Activated CD8-positive, alpha-beta memory T cell treated with anti-CD3 and anti-CD28 coated beads for 36 hours (primary cell): ENCODE measurements at regions not wholly inside any gene's neighbourhood (a gene's known extent, or its start where the extent isn't known, plus 50 kb on each side); places are given as distances from the start of the nearest gene placed in this dataset.

Experiments used
- CTCF ChIA-PET: fragments of 350-600 bp; sonication (Branson Sonifier 250); formaldehyde crosslinking; loops from one replicate; lab custom pipeline; 2021; ENCODE audit warnings: antibody characterized with exemption; lab: Charles Lee
- POLR2A ChIA-PET: fragments of 350-600 bp; sonication (Branson Sonifier 250); formaldehyde crosslinking; loops from one replicate; lab custom pipeline; 2021; ENCODE audit warnings: antibody characterized with exemption; lab: Charles Lee

DNA sequence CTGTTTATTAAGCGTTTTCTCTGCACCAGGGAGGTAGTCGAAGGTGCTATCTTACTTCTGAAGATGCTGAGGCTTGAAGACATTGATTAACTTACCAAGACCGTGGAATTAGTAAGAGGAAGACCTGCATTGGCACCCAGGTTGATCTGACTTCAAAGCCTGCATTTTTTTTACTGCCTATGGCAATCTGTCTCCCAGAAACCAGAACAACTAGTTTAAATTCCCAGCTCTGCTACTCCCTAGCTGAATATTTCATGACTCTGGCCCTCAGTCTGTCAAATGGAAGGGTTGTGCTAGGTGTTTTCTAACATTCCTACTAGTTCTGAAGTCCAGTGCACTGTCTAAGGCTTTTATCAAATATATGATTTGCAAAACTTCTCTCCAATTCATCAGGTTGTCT, 52.0 kb upstream of the GRAMD1B start:
- ChIA-PET POLR2A (no interaction called here), CTCF (no interaction called here)

DNA sequence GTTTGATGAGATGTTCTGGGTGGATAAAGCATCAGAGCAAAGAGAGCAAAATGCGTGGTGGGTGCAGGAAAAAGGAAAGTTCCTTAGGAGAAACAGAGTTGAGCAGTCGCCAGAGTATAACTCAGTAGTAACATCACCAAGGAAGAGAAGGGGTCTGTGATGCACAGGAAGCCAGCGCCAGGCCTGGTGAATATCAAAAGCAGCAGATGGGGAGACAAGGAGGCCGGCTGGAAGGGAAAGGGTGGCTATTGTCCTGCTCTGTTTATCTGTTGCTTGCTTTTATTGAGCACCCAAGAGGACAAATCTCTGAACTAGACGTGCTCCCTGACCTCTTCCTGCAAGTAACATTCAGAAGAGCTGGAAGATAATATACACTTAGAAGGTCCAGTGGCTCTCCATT, 52.7 kb upstream of the GRAMD1B start:
- ChIA-PET CTCF (no interaction called here), POLR2A (no interaction called here)

DNA sequence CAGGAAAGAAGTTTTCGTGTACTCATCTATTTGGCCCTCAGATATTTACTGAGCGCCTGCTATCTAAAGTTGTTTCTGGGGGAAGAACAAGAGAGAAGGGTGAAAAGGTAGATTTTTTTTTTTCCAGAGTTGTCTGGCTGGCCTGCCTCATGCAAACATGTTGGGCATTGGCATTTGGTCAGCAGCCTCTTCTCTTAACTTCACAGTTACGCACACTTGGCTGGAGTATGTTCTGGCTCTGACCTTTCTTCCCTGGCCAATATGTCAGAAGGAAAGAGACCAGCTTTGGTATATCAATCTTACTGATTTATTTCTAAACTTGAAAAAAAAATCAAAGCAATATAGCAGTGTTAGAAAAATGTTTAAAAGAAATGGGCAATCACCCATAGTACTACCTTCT, 54.2 kb upstream of the GRAMD1B start:
- POLR2A ChIA-PET = no interaction called here
- CTCF ChIA-PET = no interaction called here

DNA sequence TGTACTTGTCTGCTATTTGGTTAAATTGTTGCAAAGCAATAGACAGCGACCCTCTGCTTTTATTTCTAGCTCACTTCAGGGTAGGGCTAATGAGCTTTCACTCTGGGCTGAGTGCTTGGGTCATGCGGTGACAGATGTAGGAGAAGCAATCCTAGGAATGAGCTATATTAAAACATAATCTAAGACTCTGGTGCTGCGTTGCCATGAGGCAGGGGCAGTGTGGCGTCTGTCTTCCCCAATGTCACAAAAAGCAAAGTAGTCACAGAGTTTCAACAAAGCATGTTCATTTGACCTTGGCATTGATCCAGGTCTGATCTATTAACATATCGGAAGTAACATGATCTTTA, 55.5 kb upstream of the GRAMD1B start:
- ChIA-PET CTCF (interaction anchor here (1.8 kb wide), 1 partner anchor 13 kb away, joined by 5 read pairs; no protein-coding TSS in a partner anchor), POLR2A (no interaction called here)

DNA sequence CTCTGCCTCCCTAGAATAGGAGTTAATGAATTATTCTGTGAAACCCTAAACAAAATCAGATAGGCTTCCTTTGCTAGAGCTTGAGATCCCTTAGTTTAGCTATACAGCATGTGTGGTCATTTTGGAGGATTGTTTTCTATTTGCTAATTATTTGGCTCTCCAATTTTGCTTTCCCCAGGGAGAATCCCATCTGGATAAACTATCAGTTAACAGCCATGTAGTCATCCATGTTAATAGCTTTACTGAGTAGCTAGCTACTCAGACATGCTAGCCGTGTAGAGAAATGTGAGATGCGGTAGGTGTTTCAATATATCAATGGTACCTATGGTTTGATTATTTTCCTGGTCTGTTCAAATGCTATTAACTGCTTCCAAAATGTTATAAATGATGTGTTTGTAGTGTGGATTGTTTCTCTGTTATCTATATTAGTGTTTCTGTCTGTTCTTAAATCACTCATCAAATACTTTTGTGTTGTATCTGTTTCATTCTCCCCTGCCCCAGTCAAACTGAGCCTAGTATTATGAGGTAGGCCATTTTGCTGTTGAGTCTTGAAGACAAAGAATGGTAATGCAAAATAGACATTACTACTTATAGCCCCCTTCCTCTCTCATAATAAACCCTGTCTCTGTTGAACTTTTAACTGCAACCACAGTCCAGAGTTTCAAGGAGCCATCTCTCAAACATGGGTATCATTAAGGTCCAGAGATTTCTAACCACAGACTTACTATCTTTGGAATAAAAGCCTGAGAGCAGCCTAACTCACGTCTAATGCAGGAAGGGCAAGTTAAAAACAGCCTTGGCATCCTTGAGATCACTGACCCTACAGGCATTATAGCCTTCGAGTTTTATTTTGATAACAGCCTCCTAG, 56.1 kb upstream of the GRAMD1B start:
- ChIA-PET POLR2A (no interaction called here), CTCF (interaction anchor here (1.8 kb wide), 1 partner anchor 12 kb away, joined by 5 read pairs; no protein-coding TSS in a partner anchor)

DNA sequence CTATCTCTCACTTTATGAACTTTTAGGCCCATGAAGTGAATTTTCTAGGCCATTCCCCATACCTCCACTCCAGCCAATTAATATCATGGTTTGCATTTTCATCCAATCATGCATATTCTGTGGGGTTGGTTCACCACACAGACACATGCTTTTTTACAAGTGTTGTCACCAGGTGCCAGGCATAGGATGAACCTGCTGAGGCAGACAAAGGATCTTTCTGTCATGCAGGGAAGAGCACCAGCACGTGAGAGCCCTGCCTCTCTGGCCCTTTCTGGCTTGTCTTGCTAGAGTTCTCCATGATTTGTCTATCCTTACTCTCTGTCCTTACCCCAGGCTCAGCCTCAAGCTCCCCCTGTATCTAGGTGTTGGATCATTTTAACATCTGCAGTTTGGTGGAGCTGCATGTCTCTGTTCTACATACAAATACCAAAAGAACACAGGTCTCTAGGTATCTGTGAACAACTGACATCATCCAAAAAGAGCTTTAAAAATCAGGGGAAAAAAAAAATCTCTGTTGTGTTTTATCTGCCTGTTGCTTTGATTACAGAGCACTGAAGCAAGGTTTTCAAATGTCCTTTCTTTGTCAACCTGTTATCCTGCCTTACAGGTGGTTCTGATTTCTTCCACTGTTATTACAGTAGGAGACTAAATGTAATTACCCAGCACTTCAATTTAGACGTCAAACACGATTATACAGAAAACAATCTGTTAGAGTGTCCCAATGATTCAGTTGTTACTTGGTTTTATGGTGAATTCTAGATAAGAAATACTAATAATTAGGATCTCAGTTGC, 58.4 kb upstream of the GRAMD1B start:
- POLR2A ChIA-PET = no interaction called here

DNA sequence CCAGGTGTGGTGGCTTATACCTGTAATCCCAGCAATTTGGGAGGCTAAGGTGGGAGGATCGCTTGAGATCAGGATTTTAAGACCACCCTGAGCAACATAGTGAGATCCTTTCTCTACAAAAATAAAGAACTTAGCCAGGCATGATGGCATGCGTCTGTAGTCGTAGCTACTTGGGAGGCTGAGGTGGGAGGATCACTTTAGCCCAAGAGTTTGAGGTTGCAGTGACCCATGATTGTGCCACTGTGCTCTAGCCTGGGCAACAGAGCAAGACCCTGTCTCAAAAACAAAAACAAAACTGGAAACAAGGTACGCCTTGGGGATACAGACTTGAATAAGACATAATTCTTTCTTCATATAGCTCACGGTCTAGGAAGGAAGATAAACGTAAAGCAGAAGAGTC, 63.1 kb upstream of the GRAMD1B start:
- POLR2A ChIA-PET = no interaction called here
- CTCF ChIA-PET = no interaction called here

More for the DNA sequence above, 58.4 kb upstream of the GRAMD1B start:
- CTCF ChIA-PET = interaction anchor here (0.8 kb wide), 1 partner anchor 110 kb away, joined by 3 read pairs; no protein-coding TSS in a partner anchor

DNA sequence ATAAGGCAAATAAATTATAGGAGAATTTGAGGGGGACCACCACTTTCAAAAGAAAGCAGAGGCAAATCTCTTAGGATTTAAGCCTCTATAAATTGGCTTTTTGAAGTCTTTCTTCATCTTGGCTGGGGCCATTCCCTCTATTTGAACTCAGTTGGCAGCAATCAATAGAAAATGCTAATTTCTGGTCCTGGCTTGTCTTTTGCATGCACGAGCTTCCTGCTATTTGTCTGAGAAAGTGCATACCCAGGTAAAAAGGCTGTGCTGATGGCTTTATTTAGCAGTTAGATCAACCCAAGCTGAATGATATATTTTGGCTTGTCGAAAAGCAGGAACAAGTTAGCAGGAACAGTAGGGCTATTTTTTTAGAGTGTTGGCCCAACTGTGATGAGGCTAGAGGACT, 64.1 kb upstream of the GRAMD1B start:
- CTCF ChIA-PET = no interaction called here
- POLR2A ChIA-PET = no interaction called here

DNA sequence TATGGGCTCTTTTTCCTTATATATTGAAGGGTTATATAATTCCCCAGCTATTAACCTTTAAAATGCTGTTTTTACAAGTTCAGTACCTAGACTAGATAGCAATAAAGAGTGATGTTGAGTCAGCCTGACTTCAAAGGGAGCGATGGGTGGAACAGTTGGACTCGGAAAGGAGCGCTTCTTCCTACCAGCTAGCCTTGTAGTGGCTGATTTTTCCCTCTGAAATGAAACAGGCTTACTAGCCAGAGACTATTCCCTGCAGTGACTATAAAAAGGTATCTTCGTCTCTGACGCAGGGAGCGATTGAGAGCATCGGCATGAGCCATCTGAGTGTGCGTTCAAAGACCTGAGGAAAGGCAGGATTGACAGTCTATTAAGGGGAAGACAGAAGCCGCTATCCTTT, 66.0 kb upstream of the GRAMD1B start:
- CTCF ChIA-PET = no interaction called here
- POLR2A ChIA-PET = no interaction called here

DNA sequence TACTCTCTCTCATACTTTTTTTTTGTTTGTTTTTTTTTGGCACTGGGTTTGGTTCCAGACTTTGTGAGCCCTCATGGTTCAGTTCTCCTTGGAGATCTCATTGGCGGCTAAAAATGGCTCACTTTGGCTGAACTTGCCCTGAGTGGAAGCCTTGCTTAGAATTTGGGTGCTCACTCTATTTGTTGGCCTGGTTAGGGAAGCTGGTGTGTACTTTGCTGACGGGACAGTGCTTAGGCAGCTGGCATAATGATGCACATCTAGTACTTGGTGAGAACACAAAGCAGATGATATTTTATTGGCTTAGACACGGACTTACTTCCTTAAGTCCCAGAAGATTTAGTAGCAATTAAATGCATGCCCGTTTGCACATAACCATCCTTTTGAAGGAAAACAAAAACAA, 66.5 kb upstream of the GRAMD1B start:
- POLR2A ChIA-PET = no interaction called here

DNA sequence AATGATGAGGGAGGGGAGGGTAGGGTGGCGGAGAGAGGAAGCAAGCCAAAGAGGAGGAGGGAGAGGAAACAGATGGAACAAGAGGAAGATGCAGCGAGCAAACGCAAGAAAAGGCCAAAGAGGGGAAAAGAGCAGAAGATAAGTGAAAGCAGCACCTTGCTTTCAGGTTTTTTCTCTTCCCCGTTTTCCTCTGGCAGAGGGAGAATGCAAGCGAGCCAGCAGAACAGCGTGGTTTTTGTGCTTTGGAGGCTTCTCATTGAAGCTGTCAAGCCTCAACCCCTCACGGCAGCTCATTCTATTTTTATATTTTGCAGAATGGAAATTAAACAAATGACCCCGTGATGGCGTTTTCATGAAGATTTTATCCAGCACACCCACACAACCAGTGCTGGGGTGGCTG, 67.1 kb upstream of the GRAMD1B start:
- POLR2A ChIA-PET = no interaction called here
- CTCF ChIA-PET = interaction anchor here (1.9 kb wide), 1 partner anchor 11 kb away, joined by 5 read pairs; no protein-coding TSS in a partner anchor

More for the DNA sequence above, 66.5 kb upstream of the GRAMD1B start:
- CTCF ChIA-PET = no interaction called here

DNA sequence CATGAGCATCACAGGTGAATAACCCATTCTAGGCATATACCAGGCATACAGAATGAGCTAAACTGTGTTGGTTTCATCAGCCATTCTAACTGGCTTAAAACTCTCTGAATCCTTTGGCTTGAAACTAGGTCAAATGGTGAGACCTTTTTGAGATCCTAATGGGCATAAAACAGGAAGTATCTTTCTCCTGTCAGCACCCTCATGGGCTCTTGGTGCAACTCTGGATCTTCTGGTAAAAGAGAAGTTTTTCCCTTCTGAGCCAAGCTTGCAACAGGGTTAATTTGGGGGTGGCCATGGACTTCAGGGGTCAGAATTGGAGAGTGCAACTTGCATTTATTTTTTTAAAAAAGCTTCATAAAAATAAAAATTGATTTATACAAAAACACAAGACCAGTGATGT, 67.9 kb upstream of the GRAMD1B start:
- ChIA-PET POLR2A (interaction anchor here (0.5 kb wide), 1 partner anchor 140 kb away, joined by 4 read pairs; no protein-coding TSS in a partner anchor), CTCF (interaction anchor here (1.9 kb wide), 1 partner anchor 12 kb away, joined by 5 read pairs; no protein-coding TSS in a partner anchor)

DNA sequence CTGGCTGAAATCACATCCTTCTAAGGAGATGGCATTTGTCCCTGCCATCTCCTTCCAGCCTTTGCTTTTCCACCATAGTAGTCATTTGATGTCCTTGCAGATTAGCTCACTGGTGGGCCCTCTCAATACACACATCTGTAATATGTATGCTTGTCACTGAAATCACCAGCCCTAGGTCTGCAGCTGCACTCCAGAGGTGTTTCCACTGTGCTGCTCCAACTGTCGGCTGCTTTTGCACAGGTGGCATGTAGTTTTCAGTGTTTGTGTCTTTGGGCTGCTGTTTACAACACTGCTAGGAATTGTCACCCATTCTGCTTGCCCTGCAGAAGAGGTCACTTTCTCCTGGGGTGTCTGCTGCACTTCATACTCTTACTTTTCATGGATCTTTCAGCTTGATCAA, 69.0 kb upstream of the GRAMD1B start:
- POLR2A ChIA-PET = no interaction called here
- CTCF ChIA-PET = interaction anchor here (1.0 to 1.9 kb wide), 2 partner anchors 8 to 13 kb away, joined by 3 to 5 read pairs; no protein-coding TSS in a partner anchor

DNA sequence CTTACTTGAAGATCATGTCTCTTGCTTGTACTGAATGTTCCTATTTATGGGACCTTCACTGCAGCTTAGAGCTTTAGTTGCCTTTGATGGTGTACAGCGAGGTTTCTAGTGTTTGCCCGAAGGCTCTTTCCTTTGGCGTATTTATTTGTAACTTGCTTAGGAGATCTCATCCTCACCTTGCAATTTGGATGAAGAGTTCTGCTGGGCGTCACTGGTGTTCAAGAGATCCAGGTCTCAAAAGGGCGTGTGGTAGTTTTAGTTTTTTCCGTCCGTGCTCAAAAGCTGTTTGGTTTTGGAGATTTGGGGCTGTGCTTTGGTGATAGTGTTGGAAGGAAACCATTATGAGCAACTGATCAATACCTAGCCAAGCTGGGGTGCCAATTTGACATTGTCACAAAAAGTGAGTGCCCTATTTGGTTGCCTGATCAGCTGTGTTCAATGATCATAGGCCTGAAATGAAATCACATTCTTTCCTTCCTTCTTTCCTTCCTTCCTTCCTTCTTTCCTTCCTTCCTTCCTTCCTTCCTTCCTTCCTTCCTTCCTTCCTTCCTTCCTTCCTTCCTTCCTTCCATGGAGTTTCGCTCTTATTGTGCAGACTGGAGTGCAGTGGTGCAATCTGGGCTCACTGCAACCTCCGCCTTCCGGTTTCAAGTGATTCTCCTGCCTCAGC, 69.7 kb upstream of the GRAMD1B start:
- ChIA-PET POLR2A (interaction anchor here (0.7 to 3.8 kb wide), 2 partner anchors 21 to 686 kb away, joined by 3 to 21 read pairs; no protein-coding TSS in a partner anchor), CTCF (interaction anchor here (0.6 to 1.1 kb wide), 3 partner anchors 8 to 85 kb away, joined by 3 to 5 read pairs (median 3); no protein-coding TSS in a partner anchor)

DNA sequence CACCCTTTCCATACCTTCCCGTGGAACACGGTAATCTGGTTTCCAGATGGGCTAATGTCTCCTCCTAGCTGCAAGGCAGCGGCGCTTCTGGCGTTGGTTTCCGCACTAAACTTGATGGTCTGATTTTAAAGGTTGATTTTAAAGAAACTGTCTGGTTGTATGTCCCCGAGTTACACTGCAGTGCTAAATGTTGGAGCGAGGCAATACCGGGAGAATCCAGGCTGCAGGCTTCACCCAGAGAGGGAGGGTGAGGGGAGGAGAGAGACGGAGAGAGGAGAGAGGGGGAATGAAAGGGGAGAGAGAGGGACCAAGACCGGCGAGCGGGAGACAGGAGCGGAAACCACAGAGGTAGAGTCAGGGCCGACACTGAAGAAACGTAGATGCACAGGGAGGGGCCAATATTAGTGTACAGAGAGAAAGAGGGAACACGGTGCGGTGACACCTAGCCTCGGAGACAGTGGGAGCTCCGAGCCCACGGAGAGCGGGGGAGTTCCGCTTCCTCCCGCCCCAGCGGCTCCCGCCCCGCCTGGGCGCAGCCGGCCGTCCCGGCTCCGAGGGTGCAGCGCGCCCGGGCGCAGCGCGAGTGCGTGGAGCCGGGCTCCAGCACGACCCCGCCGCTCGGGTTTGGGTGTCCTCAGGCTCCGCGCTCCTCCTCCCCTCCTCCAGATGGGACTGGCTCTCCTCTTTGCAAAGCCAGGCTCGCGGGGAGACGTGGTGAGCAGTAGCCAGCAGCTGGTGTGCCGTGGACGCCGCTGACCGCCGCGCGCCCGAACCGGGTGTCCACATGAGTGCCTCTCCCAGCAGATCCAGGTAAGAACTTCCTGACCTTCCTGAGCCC, 71.9 kb upstream of the GRAMD1B start:
- ChIA-PET CTCF (interaction anchor here (0.8 to 2.8 kb wide), 10 partner anchors 11 to 122 kb away, joined by 3 to 15 read pairs (median 4); no protein-coding TSS in a partner anchor), POLR2A (interaction anchor here (0.6 to 3.8 kb wide), 3 partner anchors 23 to 494 kb away, joined by 3 to 21 read pairs (median 3); partner anchors contain the start of gene HSPA8)

DNA sequence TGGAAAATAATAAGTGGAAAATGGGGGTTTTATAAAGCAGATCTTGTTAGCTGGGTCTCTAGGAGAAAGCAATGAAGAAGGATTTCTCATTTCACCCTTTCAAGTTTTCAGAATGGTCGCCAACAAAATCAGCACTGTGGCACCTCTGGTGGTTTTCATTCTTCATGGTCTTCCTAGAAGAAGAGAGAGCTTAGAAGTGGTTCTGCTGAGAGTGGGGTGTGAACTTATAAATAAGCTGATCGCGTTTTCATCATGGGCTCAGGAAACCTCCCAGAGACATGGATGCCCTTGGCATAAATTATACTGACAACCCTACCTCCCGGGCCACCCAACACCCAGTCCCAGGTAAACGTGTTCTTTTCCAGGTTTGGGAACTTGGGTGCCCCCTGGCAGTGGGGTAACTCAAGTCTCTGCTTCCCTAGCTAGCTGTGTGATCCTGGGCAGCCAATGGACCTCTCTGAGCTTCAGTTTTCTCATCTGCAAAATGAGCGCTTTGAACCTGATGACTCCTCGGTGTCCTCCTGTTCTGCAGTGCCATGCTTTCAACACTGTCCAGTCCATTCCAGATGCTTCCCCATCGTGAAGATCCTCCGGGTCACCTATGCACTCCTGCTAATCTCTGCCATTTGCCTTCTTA, 72.6 kb upstream of the GRAMD1B start:
- ChIA-PET CTCF (interaction anchor here (0.8 to 2.8 kb wide), 9 partner anchors 11 to 122 kb away, joined by 3 to 15 read pairs (median 4); no protein-coding TSS in a partner anchor), POLR2A (interaction anchor here (0.6 to 3.8 kb wide), 2 partner anchors 24 to 493 kb away, joined by 3 to 21 read pairs; no protein-coding TSS in a partner anchor)

DNA sequence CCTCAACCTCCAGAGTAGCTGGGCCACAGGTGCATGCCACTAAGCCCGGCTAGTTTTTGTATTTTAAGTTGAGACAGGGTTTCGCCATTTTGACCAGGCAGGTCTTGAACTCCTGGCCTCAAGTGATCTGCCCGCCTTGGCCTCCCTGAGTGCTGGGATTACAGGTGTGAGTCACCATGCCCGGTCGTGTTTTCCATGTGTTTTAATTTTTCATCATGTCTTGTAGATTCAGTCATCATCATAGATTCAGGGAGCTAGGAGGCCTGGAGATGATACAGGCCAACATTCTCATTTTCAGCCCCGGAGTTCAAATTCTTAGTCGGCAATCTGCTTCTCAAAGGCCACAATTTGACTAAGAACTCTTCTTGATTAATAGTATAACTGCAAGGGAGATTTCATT, 73.5 kb upstream of the GRAMD1B start:
- ChIA-PET CTCF (interaction anchor here (0.7 to 2.8 kb wide), 7 partner anchors 18 to 129 kb away, joined by 3 to 15 read pairs (median 4); no protein-coding TSS in a partner anchor), POLR2A (interaction anchor here (3.8 kb wide), 1 partner anchor 25 kb away, joined by 21 read pairs; no protein-coding TSS in a partner anchor)
